ENCODE measurements at regions not wholly inside any gene's neighbourhood (a gene's known extent, or its start where the extent isn't known, plus 50 kb on each side); places are given as distances from the start of the nearest gene placed in this dataset.

DNA sequence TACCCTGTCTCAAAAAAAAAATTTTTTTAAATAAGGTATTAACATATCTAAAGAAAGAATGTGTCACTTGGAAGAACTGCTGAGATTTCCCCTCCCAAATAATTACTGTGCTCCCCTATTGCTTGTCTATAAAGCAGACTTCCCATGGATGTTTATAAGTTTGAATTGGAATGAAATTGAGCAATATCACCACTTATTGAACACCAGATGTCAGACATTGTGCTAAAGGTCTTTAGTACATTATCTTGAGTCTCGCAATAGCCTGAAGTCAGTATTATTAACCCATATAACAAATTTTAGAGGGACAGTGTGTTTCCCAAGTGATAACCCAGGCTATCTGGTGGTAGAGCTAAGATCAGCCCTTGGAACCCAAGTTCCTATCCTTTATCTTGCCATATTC lies 69.0 kb upstream of the EPCAM start:
- TF ChIP-seq, protein P1, sequence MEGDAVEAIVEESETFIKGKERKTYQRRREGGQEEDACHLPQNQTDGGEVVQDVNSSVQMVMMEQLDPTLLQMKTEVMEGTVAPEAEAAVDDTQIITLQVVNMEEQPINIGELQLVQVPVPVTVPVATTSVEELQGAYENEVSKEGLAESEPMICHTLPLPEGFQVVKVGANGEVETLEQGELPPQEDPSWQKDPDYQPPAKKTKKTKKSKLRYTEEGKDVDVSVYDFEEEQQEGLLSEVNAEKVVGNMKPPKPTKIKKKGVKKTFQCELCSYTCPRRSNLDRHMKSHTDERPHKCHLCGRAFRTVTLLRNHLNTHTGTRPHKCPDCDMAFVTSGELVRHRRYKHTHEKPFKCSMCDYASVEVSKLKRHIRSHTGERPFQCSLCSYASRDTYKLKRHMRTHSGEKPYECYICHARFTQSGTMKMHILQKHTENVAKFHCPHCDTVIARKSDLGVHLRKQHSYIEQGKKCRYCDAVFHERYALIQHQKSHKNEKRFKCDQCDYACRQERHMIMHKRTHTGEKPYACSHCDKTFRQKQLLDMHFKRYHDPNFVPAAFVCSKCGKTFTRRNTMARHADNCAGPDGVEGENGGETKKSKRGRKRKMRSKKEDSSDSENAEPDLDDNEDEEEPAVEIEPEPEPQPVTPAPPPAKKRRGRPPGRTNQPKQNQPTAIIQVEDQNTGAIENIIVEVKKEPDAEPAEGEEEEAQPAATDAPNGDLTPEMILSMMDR (IDR thresholded peaks at IDR 0.05; ENCODE audit: low read depth, low read length, missing input control), result no peak
- TF ChIP-seq, protein P2, sequence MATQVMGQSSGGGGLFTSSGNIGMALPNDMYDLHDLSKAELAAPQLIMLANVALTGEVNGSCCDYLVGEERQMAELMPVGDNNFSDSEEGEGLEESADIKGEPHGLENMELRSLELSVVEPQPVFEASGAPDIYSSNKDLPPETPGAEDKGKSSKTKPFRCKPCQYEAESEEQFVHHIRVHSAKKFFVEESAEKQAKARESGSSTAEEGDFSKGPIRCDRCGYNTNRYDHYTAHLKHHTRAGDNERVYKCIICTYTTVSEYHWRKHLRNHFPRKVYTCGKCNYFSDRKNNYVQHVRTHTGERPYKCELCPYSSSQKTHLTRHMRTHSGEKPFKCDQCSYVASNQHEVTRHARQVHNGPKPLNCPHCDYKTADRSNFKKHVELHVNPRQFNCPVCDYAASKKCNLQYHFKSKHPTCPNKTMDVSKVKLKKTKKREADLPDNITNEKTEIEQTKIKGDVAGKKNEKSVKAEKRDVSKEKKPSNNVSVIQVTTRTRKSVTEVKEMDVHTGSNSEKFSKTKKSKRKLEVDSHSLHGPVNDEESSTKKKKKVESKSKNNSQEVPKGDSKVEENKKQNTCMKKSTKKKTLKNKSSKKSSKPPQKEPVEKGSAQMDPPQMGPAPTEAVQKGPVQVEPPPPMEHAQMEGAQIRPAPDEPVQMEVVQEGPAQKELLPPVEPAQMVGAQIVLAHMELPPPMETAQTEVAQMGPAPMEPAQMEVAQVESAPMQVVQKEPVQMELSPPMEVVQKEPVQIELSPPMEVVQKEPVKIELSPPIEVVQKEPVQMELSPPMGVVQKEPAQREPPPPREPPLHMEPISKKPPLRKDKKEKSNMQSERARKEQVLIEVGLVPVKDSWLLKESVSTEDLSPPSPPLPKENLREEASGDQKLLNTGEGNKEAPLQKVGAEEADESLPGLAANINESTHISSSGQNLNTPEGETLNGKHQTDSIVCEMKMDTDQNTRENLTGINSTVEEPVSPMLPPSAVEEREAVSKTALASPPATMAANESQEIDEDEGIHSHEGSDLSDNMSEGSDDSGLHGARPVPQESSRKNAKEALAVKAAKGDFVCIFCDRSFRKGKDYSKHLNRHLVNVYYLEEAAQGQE (IDR thresholded peaks at IDR 0.05), result no peak
- TF ChIP-seq, protein P3, sequence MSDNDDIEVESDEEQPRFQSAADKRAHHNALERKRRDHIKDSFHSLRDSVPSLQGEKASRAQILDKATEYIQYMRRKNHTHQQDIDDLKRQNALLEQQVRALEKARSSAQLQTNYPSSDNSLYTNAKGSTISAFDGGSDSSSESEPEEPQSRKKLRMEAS (IDR thresholded peaks at IDR 0.05), result no peak
